Loucy (cell line): ENCODE measurements at regions not wholly inside any gene's neighbourhood (a gene's known extent, or its start where the extent isn't known, plus 50 kb on each side); places are given as distances from the start of the nearest gene placed in this dataset.

Experiments
- CTCF ChIP-seq: fragments of 200-600 bp; sonication (generic); conservative IDR thresholded peaks from 2 replicates; pipeline ENCODE4 v1.5.1; 2014; ENCODE audit warnings: mild to moderate bottlenecking, antibody characterized with exemption, low read length
- EZH2phosphoT487 ChIP-seq: fragments of 200-600 bp; IDR thresholded peaks from 2 replicates; pipeline ENCODE4 v1.6.1; 2018; ENCODE audit warnings: antibody characterized with exemption, mild to moderate bottlenecking, moderate library complexity, borderline replicate concordance

GRCh38 chr2:216930716-216931115, 70.9 kb upstream of the TNP1 start:
- no peak for TF ChIP-seq CTCF
- no peak for TF ChIP-seq EZH2phosphoT487
